Keratinocyte (primary cell): ENCODE measurements at regions not wholly inside any gene's neighbourhood (a gene's known extent, or its start where the extent isn't known, plus 50 kb on each side); places are given as distances from the start of the nearest gene placed in this dataset.

Experiments
- DNase-seq: peaks from one replicate; pipeline ENCODE4 v3.0.0-alpha.2; 2011; ENCODE audit warnings: low read depth, missing footprints, low spot score
- FAIRE-seq: peaks from 2 replicates; lab custom pipeline; 2011; peaks lifted over from hg19 to GRCh38; lab: Jason Lieb, UNC
- H2AFZ ChIP-seq: 2 replicates; pipeline ENCODE4 v1.6.0; 2012; ENCODE audit warnings: low read length, control low read depth, inconsistent platforms; ENCODE audit not compliant: control insufficient read depth
- H3K27ac ChIP-seq: 2 replicates; pipeline ENCODE4 v1.5.1; 2011; ENCODE audit warnings: low read length; ENCODE audit not compliant: control insufficient read depth, insufficient read depth
- H3K27me3 ChIP-seq: 3 replicates; pipeline ENCODE4 v1.6.0; 2011; ENCODE audit warnings: low read length; ENCODE audit not compliant: control insufficient read depth, insufficient read depth; ENCODE audit errors: extremely low read depth
- H3K36me3 ChIP-seq, 2 experiments: 2 replicates in 1 of 2; 3 replicates in 1 of 2; pipeline ENCODE4 v1.5.1; 2011; ENCODE audit warnings: low read length in 2 of 2, mild to moderate bottlenecking in 1 of 2; ENCODE audit not compliant: control insufficient read depth in 2 of 2, insufficient read depth in 2 of 2; ENCODE audit errors: extremely low read depth in 1 of 2
- H3K4me1 ChIP-seq: 3 replicates; pipeline ENCODE4 v1.5.1; 2011; ENCODE audit warnings: low read length; ENCODE audit not compliant: control insufficient read depth, insufficient read depth; ENCODE audit errors: extremely low read depth
- H3K4me2 ChIP-seq: 3 replicates; pipeline ENCODE4 v1.6.0; 2011; ENCODE audit warnings: low read depth, low read length; ENCODE audit not compliant: control insufficient read depth, insufficient read depth; ENCODE audit errors: extremely low read depth
- H3K4me3 ChIP-seq, 3 experiments: fragments of 200-600 bp in 1 of 3; sonication (generic) in 1 of 3; 2 replicates in 2 of 3; 3 replicates in 1 of 3; pipeline ENCODE4 v1.5.1; 2011 to 2016; ENCODE audit warnings: low read length in 3 of 3, mild to moderate bottlenecking in 3 of 3, control low read depth in 2 of 3, inconsistent platforms in 1 of 3, low read depth in 1 of 3, mixed read lengths in 1 of 3, mixed run types in 1 of 3, moderate library complexity in 1 of 3; ENCODE audit not compliant: control insufficient read depth in 2 of 3, insufficient read depth in 2 of 3; ENCODE audit errors: extremely low read depth in 1 of 3
- H3K79me2 ChIP-seq: 2 replicates; pipeline ENCODE4 v1.6.0; 2012; ENCODE audit warnings: low read length; ENCODE audit not compliant: control insufficient read depth, insufficient read depth
- H3K9ac ChIP-seq: 3 replicates; pipeline ENCODE4 v1.6.0; 2011; ENCODE audit warnings: low read length; ENCODE audit not compliant: control insufficient read depth, insufficient read depth; ENCODE audit errors: extremely low read depth
- H3K9me1 ChIP-seq: 3 replicates; pipeline ENCODE4 v1.6.0; 2011; ENCODE audit warnings: low read length; ENCODE audit not compliant: control insufficient read depth, insufficient read depth; ENCODE audit errors: extremely low read depth
- H3K9me3 ChIP-seq: 2 replicates; pipeline ENCODE4 v1.5.1; 2012; ENCODE audit warnings: low read depth, low read length; ENCODE audit not compliant: control insufficient read depth
- H4K20me1 ChIP-seq: 3 replicates; pipeline ENCODE4 v1.6.0; 2011; ENCODE audit warnings: low read length; ENCODE audit not compliant: control insufficient read depth, insufficient read depth; ENCODE audit errors: extremely low read depth
- CTCF ChIP-seq, 3 experiments: IDR thresholded peaks in 1 of 3; conservative IDR thresholded peaks in 1 of 3; optimal IDR thresholded peaks in 1 of 3; 2 replicates in 2 of 3; 3 replicates in 1 of 3; pipeline versions ENCODE3 to v1.5.1; 2011; ENCODE audit warnings: low read length in 3 of 3, mild to moderate bottlenecking in 3 of 3, moderate library complexity in 2 of 3, control low read depth in 1 of 3, inconsistent platforms in 1 of 3; ENCODE audit not compliant: insufficient read depth in 2 of 3; ENCODE audit errors: extremely low read depth in 1 of 3
- EZH2 ChIP-seq: IDR thresholded peaks from one replicate; pipeline ENCODE4 v1.6.1; 2012; ENCODE audit warnings: inconsistent platforms, mild to moderate bottlenecking, low read length, moderate library complexity
- dilution Hi-C: fragments of 300-500 bp; cut with MboI; formaldehyde crosslinking; loops from one replicate; pipeline ENCODE4 v1.7.0; 2020; ENCODE audit warnings: low sequenced_read_pairs; ENCODE audit not compliant: extremely low pct_ligation_motif_present

- no peaks in the 10 kb centered on the region for H3K27me3 ChIP-seq
- no peak overlapping the region for H3K9ac ChIP-seq
- DNase-seq (no peak), FAIRE-seq (no peak)
- peaks cover 7% of the 10 kb centered on the region for H3K9me3 ChIP-seq
- TF ChIP-seq EZH2 (no peak), CTCF (optimal IDR thresholded peaks at IDR 0.05 in 1 of 3, IDR thresholded peaks at IDR 0.05 in 1 of 3, conservative IDR thresholded peaks at IDR 0.05 in 1 of 3; ENCODE audit: extremely low read depth in 1 of 3, insufficient read depth in 2 of 3, low read length in 3 of 3) (no peak)
- no peak overlapping the region for H3K27ac ChIP-seq
- dilution Hi-C loops, result no loop called here
- no peak overlapping the region for H3K4me3 ChIP-seq
- H3K4me1 ChIP-seq, result no peaks in the 10 kb centered on the region
- H4K20me1 ChIP-seq, result no peaks in the 10 kb centered on the region
- H3K9me1 ChIP-seq, result no peaks in the 10 kb centered on the region
- H2AFZ ChIP-seq, result no peak overlapping the region
- no peaks in the 10 kb centered on the region for H3K79me2 ChIP-seq
- no peak overlapping the region for H3K4me2 ChIP-seq
- H3K36me3 ChIP-seq, result no peaks in the 10 kb centered on the region
These were observed 158.7 kb upstream of the PDE10A start for GRCh38 chr6:165821754-165822153.

GRCh38 chr6:165820934-165821333, 157.9 kb upstream of the PDE10A start:
- H3K36me3 ChIP-seq, result no peaks in the 10 kb centered on the region
- no peaks in the 10 kb centered on the region for H3K4me1 ChIP-seq
- no peak overlapping the region for H2AFZ ChIP-seq
- H3K4me3 ChIP-seq, result no peak overlapping the region
- H4K20me1 ChIP-seq, result no peaks in the 10 kb centered on the region
- no peak for DNase-seq
- dilution Hi-C loops, result no loop called here
- no peaks in the 10 kb centered on the region for H3K27me3 ChIP-seq
- no peak overlapping the region for H3K27ac ChIP-seq
- no peak overlapping the region for H3K9ac ChIP-seq
- H3K9me3 ChIP-seq, result peaks cover under 1% of the 10 kb centered on the region
- H3K4me2 ChIP-seq, result no peak overlapping the region
- FAIRE-seq, result no peak
- H3K9me1 ChIP-seq, result no peaks in the 10 kb centered on the region
- TF ChIP-seq CTCF (optimal IDR thresholded peaks at IDR 0.05 in 1 of 3, IDR thresholded peaks at IDR 0.05 in 1 of 3, conservative IDR thresholded peaks at IDR 0.05 in 1 of 3; ENCODE audit: extremely low read depth in 1 of 3, insufficient read depth in 2 of 3, low read length in 3 of 3) (no peak), EZH2 (no peak)
- no peaks in the 10 kb centered on the region for H3K79me2 ChIP-seq
